ENCODE measurements at regions not wholly inside any gene's neighbourhood (a gene's known extent, or its start where the extent isn't known, plus 50 kb on each side); places are given as distances from the start of the nearest gene placed in this dataset.

DNA sequence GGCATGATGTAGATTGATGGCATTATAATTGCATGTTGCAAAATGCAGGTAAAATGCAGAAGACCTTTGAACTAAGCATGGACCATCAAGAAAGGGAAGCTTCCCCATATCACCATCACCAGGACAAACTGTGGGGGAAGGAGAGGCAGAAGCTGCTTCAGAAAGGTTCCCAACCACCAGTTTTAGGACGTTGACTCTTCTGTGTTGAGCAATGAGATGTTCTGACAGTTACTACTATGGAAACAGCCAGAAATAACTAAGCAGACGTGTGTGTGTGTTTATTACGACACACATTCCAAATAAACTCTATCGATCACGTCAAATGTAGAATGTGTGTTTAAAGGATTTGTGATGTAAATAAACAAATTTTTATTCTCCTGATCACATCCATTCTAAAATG lies 110.2 kb upstream of the PLD5 start:
- H3K36me3 Mint-ChIP-seq (ENCODE audit: low read depth), result no peaks in the 10 kb centered on the region
- TF ChIP-seq, protein P1, sequence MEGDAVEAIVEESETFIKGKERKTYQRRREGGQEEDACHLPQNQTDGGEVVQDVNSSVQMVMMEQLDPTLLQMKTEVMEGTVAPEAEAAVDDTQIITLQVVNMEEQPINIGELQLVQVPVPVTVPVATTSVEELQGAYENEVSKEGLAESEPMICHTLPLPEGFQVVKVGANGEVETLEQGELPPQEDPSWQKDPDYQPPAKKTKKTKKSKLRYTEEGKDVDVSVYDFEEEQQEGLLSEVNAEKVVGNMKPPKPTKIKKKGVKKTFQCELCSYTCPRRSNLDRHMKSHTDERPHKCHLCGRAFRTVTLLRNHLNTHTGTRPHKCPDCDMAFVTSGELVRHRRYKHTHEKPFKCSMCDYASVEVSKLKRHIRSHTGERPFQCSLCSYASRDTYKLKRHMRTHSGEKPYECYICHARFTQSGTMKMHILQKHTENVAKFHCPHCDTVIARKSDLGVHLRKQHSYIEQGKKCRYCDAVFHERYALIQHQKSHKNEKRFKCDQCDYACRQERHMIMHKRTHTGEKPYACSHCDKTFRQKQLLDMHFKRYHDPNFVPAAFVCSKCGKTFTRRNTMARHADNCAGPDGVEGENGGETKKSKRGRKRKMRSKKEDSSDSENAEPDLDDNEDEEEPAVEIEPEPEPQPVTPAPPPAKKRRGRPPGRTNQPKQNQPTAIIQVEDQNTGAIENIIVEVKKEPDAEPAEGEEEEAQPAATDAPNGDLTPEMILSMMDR (IDR thresholded peaks at IDR 0.05; ENCODE audit: unreplicated experiment in 3 of 3), result no peak
- H3K4me3 Mint-ChIP-seq, result no peak overlapping the region
- no peaks in the 10 kb centered on the region for H3K27me3 Mint-ChIP-seq (ENCODE audit: low read depth)
- H3K27ac Mint-ChIP-seq, result no peak overlapping the region
- H3K9me3 Mint-ChIP-seq, result no peaks in the 10 kb centered on the region
- no peaks in the 10 kb centered on the region for H3K4me1 Mint-ChIP-seq

DNA sequence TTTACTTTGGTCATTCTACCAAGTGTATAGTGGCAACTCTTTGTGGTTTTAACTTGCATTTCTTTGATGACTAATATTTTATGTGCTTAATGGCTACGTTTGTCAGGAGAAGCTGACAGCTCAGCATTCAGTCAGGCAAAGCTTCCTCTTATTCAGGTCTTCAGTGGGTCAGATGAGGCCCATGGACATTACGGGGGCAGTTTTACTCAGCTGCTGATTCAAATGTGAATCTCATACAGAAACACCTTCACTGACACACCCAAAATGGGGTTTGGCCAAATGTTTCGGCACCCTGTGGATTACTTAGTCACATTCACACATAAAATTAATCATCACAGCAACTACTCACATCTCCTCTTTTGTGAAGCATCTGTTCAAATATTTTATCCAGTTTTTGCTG lies 104.9 kb upstream of the PLD5 start:
- Mint-ChIP-seq H3K27ac (no peak overlapping the region), H3K9me3 (no peaks in the 10 kb centered on the region), H3K4me1 (no peaks in the 10 kb centered on the region)

DNA sequence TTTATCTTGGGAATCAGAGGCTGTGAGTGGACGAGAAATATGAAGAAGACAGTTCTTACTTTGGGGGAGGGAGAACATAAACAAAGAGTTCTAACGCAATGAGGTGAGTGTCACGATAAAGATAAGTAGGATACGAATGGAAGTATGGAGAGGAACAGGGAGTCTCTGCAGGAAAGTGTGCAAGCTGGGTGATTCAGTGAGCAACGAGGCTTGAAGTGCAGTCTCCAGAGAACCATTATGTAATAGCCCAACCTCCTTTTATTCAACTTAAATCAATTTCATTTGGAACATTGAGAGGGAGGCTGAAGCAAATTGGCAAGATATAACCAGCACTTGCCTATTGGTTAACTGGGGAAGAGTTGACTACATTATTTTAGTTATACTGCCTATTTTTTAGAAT lies 99.3 kb upstream of the PLD5 start:
- no peak overlapping the region for H3K4me3 Mint-ChIP-seq
- H3K27ac Mint-ChIP-seq, result no peak overlapping the region
- peaks cover 4% of the 10 kb centered on the region for H3K9me3 Mint-ChIP-seq
- peaks cover 5% of the 10 kb centered on the region for H3K27me3 Mint-ChIP-seq (ENCODE audit: low read depth)
- H3K4me1 Mint-ChIP-seq, result no peaks in the 10 kb centered on the region
- TF ChIP-seq, protein P1 (IDR thresholded peaks at IDR 0.05; ENCODE audit: unreplicated experiment in 3 of 3), result no peak
- H3K36me3 Mint-ChIP-seq (ENCODE audit: low read depth), result no peaks in the 10 kb centered on the region

More for the DNA sequence above, 104.9 kb upstream of the PLD5 start:
- TF ChIP-seq, protein P1 (IDR thresholded peaks at IDR 0.05; ENCODE audit: unreplicated experiment in 3 of 3), result no peak
- Mint-ChIP-seq H3K27me3 (ENCODE audit: low read depth) (peaks cover 5% of the 10 kb centered on the region), H3K4me3 (no peak overlapping the region), H3K36me3 (ENCODE audit: low read depth) (no peaks in the 10 kb centered on the region)

DNA sequence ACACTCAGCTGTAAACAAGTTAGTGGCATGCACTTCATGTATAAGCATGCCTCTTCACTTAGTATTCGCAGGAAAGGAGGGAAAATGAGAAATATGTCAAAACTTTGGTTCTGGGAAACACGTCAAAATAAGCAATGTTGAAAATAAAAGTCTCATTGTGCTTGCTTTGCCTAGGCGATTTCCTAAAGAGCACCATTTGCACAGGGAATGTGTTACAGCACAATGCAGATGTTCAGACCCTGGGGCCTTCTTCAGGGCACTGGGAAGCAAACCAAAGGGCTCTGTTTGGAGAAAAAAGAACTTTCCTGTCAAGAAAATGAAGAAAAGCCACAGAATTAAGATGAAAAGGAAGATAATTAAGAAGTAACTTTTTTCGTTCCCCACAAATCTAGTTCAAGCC lies 98.6 kb upstream of the PLD5 start:
- Mint-ChIP-seq H3K27ac (no peak overlapping the region), H3K36me3 (ENCODE audit: low read depth) (no peaks in the 10 kb centered on the region), H3K4me1 (no peaks in the 10 kb centered on the region), H3K9me3 (peaks cover 7% of the 10 kb centered on the region), H3K4me3 (no peak overlapping the region), H3K27me3 (ENCODE audit: low read depth) (peaks cover 5% of the 10 kb centered on the region)
- TF ChIP-seq, protein P1 (IDR thresholded peaks at IDR 0.05; ENCODE audit: unreplicated experiment in 3 of 3), result no peak

DNA sequence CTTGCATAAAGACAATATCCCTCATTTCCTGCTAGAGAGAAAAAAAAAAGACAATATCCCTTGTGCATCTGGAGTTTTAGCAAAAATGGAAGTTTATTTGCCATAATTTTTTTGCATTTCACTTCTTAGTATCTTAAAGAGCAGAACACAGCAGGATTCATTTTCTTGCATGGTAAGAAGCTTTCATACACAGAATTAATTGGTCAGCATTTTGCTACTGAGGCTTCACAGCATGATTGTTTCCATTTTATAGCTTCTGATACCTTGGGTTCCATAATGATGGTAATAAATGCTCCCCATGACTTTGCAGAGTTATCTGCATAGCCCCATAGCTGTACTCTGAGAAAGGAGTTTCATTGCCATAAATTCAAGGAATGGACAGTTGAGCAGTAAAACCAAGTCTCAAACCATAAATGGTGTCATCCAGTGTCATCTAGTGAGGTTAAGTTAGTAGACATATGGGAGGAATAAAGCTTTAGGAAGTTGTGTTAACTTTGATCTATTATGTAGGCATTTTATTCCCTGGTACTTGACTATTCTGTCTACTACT lies 88.8 kb upstream of the PLD5 start:
- peaks cover 3% of the 10 kb centered on the region for H3K27me3 Mint-ChIP-seq (ENCODE audit: low read depth)
- H3K36me3 Mint-ChIP-seq (ENCODE audit: low read depth), result no peaks in the 10 kb centered on the region
- peaks cover 11% of the 10 kb centered on the region for H3K9me3 Mint-ChIP-seq
- no peaks in the 10 kb centered on the region for H3K4me1 Mint-ChIP-seq
- TF ChIP-seq, protein P1 (IDR thresholded peaks at IDR 0.05; ENCODE audit: unreplicated experiment in 3 of 3), result no peak
- no peak overlapping the region for H3K4me3 Mint-ChIP-seq
- no peak overlapping the region for H3K27ac Mint-ChIP-seq

DNA sequence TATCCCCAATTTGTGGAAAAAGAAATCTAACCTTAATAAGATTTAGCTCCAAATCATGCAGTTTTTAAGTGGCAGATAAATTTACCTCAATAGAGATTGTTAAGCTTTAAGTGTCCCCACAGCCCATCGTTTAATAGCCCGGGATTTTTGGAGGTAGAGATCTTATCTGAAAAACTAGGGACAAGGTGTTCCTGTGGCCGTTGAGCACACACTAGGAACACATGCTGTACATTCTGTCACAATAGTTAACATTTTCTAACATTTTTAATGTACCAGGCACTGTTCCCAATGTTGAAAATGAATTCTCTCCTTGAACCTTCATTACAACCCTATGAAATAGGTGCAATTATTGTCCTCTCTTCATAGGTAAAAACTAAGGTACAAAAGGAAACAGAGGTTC lies 85.7 kb upstream of the PLD5 start:
- no peak overlapping the region for H3K4me3 Mint-ChIP-seq
- H3K4me1 Mint-ChIP-seq, result no peaks in the 10 kb centered on the region

More for the DNA sequence above, 85.7 kb upstream of the PLD5 start:
- Mint-ChIP-seq H3K27me3 (ENCODE audit: low read depth) (peaks cover 3% of the 10 kb centered on the region), H3K9me3 (no peaks in the 10 kb centered on the region), H3K36me3 (ENCODE audit: low read depth) (no peaks in the 10 kb centered on the region), H3K27ac (no peak overlapping the region)
- TF ChIP-seq, protein P1 (IDR thresholded peaks at IDR 0.05; ENCODE audit: unreplicated experiment in 3 of 3), result no peak

Data from nephron (organoid).